Fibroblast of lung (primary cell): ENCODE measurements at regions not wholly inside any gene's neighbourhood (a gene's known extent, or its start where the extent isn't known, plus 50 kb on each side); places are given as distances from the start of the nearest gene placed in this dataset.

Experiments used
- DNase-seq, 2 donors: peaks; one replicate each; pipeline versions ENCODE4 v3.0.0 to v3.0.0-alpha.2; 2010; ENCODE audit warnings: low read depth in 2 of 2
- H2AFZ ChIP-seq: 2 replicates; pipeline ENCODE4 v1.5.1; 2012; ENCODE audit warnings: low read length, control low read depth, inconsistent platforms
- H3K27ac ChIP-seq: 2 replicates; pipeline ENCODE4 v1.5.1; 2011; ENCODE audit warnings: low read length, control low read depth; ENCODE audit not compliant: insufficient read depth
- H3K27me3 ChIP-seq: 2 replicates; pipeline ENCODE4 v1.5.1; 2011; ENCODE audit warnings: mild to moderate bottlenecking, low read length; ENCODE audit not compliant: control insufficient read depth, insufficient read depth
- H3K36me3 ChIP-seq: 2 replicates; pipeline ENCODE4 v1.5.1; 2011; ENCODE audit warnings: low read length; ENCODE audit not compliant: control insufficient read depth, insufficient read depth
- H3K4me1 ChIP-seq: 2 replicates; pipeline ENCODE4 v1.5.1; 2011; ENCODE audit warnings: low read length; ENCODE audit not compliant: control insufficient read depth, insufficient read depth; ENCODE audit errors: extremely low read depth
- H3K4me2 ChIP-seq: 2 replicates; pipeline ENCODE4 v1.5.1; 2011; ENCODE audit warnings: low read length, control low read depth; ENCODE audit not compliant: insufficient read depth; ENCODE audit errors: extremely low read depth
- H3K4me3 ChIP-seq, 4 experiments: fragments of 200-600 bp in 1 of 4; sonication (generic) in 1 of 4; replicated peaks in 1 of 4; 2 replicates each; pipeline ENCODE4 v1.5.1; 2011 to 2016; ENCODE audit warnings: low read length in 4 of 4, low read depth in 3 of 4, mild to moderate bottlenecking in 3 of 4, control low read depth in 2 of 4, inconsistent platforms in 1 of 4, mixed read lengths in 1 of 4; ENCODE audit not compliant: insufficient read depth in 1 of 4; ENCODE audit errors: control extremely low read depth in 1 of 4
- H3K79me2 ChIP-seq: 2 replicates; pipeline ENCODE4 v1.5.1; 2012; ENCODE audit warnings: mild to moderate bottlenecking, low read length, inconsistent platforms; ENCODE audit not compliant: control insufficient read depth, insufficient read depth
- H3K9ac ChIP-seq: 2 replicates; pipeline ENCODE4 v1.5.1; 2011; ENCODE audit warnings: mild to moderate bottlenecking, low read length, control low read depth; ENCODE audit not compliant: insufficient read depth
- H3K9me3 ChIP-seq: 2 replicates; pipeline ENCODE4 v1.5.1; 2012; ENCODE audit warnings: low read depth, low read length; ENCODE audit not compliant: control insufficient read depth, insufficient read depth
- H4K20me1 ChIP-seq: 2 replicates; pipeline ENCODE4 v1.5.1; 2011; ENCODE audit warnings: low read length; ENCODE audit not compliant: control insufficient read depth, insufficient read depth; ENCODE audit errors: extremely low read depth
- CTCF ChIP-seq, 2 donors: IDR thresholded peaks in 1 of 2; conservative IDR thresholded peaks in 1 of 2; 1 replicate in 1 of 2; 2 replicates in 1 of 2; pipeline ENCODE4 v1.5.1; 2011 to 2012; ENCODE audit warnings: low read length in 2 of 2, control low read depth in 1 of 2, inconsistent platforms in 1 of 2, low read depth in 1 of 2, mild to moderate bottlenecking in 1 of 2
- EZH2 ChIP-seq: IDR thresholded peaks from 2 replicates; pipeline ENCODE4 v1.5.1; 2012; ENCODE audit warnings: low read length, control low read depth, mild to moderate bottlenecking; ENCODE audit errors: missing control alignments

- Histone ChIP-seq H3K9me3 (no peaks in the 10 kb centered on the region), H3K27me3 (no peaks in the 10 kb centered on the region), H3K27ac (no peak overlapping the region), H3K4me3 (no peak overlapping the region), H3K36me3 (no peaks in the 10 kb centered on the region), H3K79me2 (no peaks in the 10 kb centered on the region), H3K4me2 (no peak overlapping the region), H2AFZ (no peak overlapping the region), H3K9ac (no peak overlapping the region), H3K4me1 (no peaks in the 10 kb centered on the region), H4K20me1 (no peaks in the 10 kb centered on the region)
- TF ChIP-seq CTCF (conservative IDR thresholded peaks at IDR 0.05 in 1 of 2, IDR thresholded peaks at IDR 0.05 in 1 of 2; ENCODE audit: low read depth in 1 of 2, low read length in 2 of 2) (no peak), EZH2 (no peak)
- DNase-seq, result no peak
Observed at GRCh38 chr17:70426752-70427151, 257.4 kb downstream of the KCNJ2 start.

- Histone ChIP-seq H2AFZ (no peak overlapping the region), H3K27ac (no peak overlapping the region), H3K36me3 (no peaks in the 10 kb centered on the region), H3K27me3 (no peaks in the 10 kb centered on the region), H3K4me1 (no peaks in the 10 kb centered on the region), H3K4me3 (no peak overlapping the region), H3K79me2 (no peaks in the 10 kb centered on the region), H3K9me3 (no peaks in the 10 kb centered on the region), H3K9ac (no peak overlapping the region), H4K20me1 (no peaks in the 10 kb centered on the region), H3K4me2 (no peak overlapping the region)
- DNase-seq, result no peak
- no peak for TF ChIP-seq CTCF (conservative IDR thresholded peaks at IDR 0.05 in 1 of 2, IDR thresholded peaks at IDR 0.05 in 1 of 2; ENCODE audit: low read depth in 1 of 2, low read length in 2 of 2)
- no peak for TF ChIP-seq EZH2
Observed at GRCh38 chr17:70434536-70435490, 265.5 kb downstream of the KCNJ2 start.

GRCh38 chr17:70437656-70438055 is 268.3 kb downstream of the KCNJ2 start:
- Histone ChIP-seq H4K20me1 (no peaks in the 10 kb centered on the region), H3K79me2 (no peaks in the 10 kb centered on the region), H3K4me2 (no peak overlapping the region), H3K27ac (no peak overlapping the region), H3K36me3 (no peaks in the 10 kb centered on the region), H3K27me3 (no peaks in the 10 kb centered on the region), H3K9me3 (no peaks in the 10 kb centered on the region), H3K9ac (no peak overlapping the region), H3K4me3 (no peak overlapping the region), H3K4me1 (no peaks in the 10 kb centered on the region), H2AFZ (no peak overlapping the region)
- no peak for TF ChIP-seq EZH2
- TF ChIP-seq CTCF (conservative IDR thresholded peaks at IDR 0.05 in 1 of 2, IDR thresholded peaks at IDR 0.05 in 1 of 2; ENCODE audit: low read depth in 1 of 2, low read length in 2 of 2), result no peak
- no peak for DNase-seq
